OCI-LY1 (cell line): ENCODE measurements at regions not wholly inside any gene's neighbourhood (a gene's known extent, or its start where the extent isn't known, plus 50 kb on each side); places are given as distances from the start of the nearest gene placed in this dataset.
"Not testable (repeated sequence)": the region's sequence is repeated elsewhere in the genome, so short reads cannot be mapped to it uniquely, and the experiment has no call there.

ENCODE experiments used
- H2AFZ ChIP-seq: fragments of 200-600 bp; sonication (generic), shearing (Covaris generic); 2 replicates; pipeline ENCODE4 v1.6.0; 2014; ENCODE audit warnings: antibody characterized with exemption, mild to moderate bottlenecking, low read length
- H3F3A ChIP-seq: fragments of 200-600 bp; sonication (generic), shearing (Covaris generic); 2 replicates; pipeline ENCODE4 v1.6.0; 2014; ENCODE audit warnings: mild to moderate bottlenecking, antibody characterized with exemption, low read length, moderate library complexity; ENCODE audit not compliant: insufficient read depth
- H3K27ac ChIP-seq: fragments of 200-600 bp; sonication (generic); 2 replicates; pipeline ENCODE4 v1.5.1; 2014; ENCODE audit warnings: low read length, mixed run types, mild to moderate bottlenecking, low read depth; ENCODE audit not compliant: poor library complexity, severe bottlenecking
- H3K27me3 ChIP-seq: fragments of 200-600 bp; sonication (generic); 2 replicates; pipeline ENCODE4 v1.6.0; 2014; ENCODE audit warnings: antibody characterized with exemption, mild to moderate bottlenecking, low read length, moderate library complexity; ENCODE audit not compliant: insufficient read depth
- H3K36me3 ChIP-seq: fragments of 200-600 bp; sonication (generic); 2 replicates; pipeline ENCODE4 v1.6.1; 2014; ENCODE audit warnings: mild to moderate bottlenecking, antibody characterized with exemption, low read length, moderate library complexity, mixed read lengths; ENCODE audit not compliant: insufficient read depth
- H3K4me1 ChIP-seq: fragments of 200-600 bp; sonication (generic); 2 replicates; pipeline ENCODE4 v1.5.1; 2014; ENCODE audit warnings: mild to moderate bottlenecking, low read length, moderate library complexity; ENCODE audit not compliant: insufficient read depth, severe bottlenecking
- H3K4me2 ChIP-seq: fragments of 200-600 bp; sonication (generic), shearing (Covaris generic); 2 replicates; pipeline ENCODE4 v1.6.1; 2014; ENCODE audit warnings: low read length
- H3K4me3 ChIP-seq: fragments of 200-600 bp; sonication (generic); 2 replicates; pipeline ENCODE4 v1.5.1; 2014; ENCODE audit warnings: low read length, low read depth, mild to moderate bottlenecking, mixed read lengths; ENCODE audit not compliant: poor library complexity, severe bottlenecking
- H3K79me2 ChIP-seq: fragments of 200-600 bp; shearing (Covaris generic); 2 replicates; pipeline ENCODE4 v1.6.1; 2016; ENCODE audit warnings: mixed run types, low read length, mixed read lengths; ENCODE audit not compliant: insufficient read depth
- H3K9ac ChIP-seq: fragments of 200-600 bp; sonication (generic), shearing (Covaris generic); 2 replicates; pipeline ENCODE4 v1.6.1; 2014; ENCODE audit warnings: mild to moderate bottlenecking, low read length, mixed read lengths
- H3K9me2 ChIP-seq: fragments of 200-600 bp; sonication (generic), shearing (Covaris generic); 2 replicates; pipeline ENCODE4 v1.6.1; 2014; ENCODE audit warnings: low read depth, mild to moderate bottlenecking, low read length, mixed read lengths
- H3K9me3 ChIP-seq: fragments of 200-600 bp; shearing (Covaris generic); 2 replicates; pipeline ENCODE4 v1.6.1; 2014; ENCODE audit warnings: low read length, mixed read lengths
- H4K20me1 ChIP-seq: fragments of 200-600 bp; sonication (generic), shearing (Covaris generic); 2 replicates; pipeline ENCODE4 v1.6.0; 2016; ENCODE audit warnings: mild to moderate bottlenecking, low read length; ENCODE audit not compliant: insufficient read depth
- EZH2 ChIP-seq: fragments of 200-600 bp; sonication (generic), shearing (Covaris generic); IDR thresholded peaks from 2 replicates; pipeline ENCODE4 v1.8.0; 2017; ENCODE audit warnings: borderline replicate concordance, mixed run types, mild to moderate bottlenecking, antibody characterized with exemption, low read length, moderate library complexity, mixed read lengths
- TF ChIP-seq, protein P1 (sequence below): fragments of 200-600 bp; sonication (generic), shearing (Covaris generic); IDR thresholded peaks from 2 replicates; pipeline ENCODE4 v1.5.1; 2017; ENCODE audit warnings: mild to moderate bottlenecking, antibody characterized with exemption, low read length, moderate library complexity, mixed read lengths

DNA sequence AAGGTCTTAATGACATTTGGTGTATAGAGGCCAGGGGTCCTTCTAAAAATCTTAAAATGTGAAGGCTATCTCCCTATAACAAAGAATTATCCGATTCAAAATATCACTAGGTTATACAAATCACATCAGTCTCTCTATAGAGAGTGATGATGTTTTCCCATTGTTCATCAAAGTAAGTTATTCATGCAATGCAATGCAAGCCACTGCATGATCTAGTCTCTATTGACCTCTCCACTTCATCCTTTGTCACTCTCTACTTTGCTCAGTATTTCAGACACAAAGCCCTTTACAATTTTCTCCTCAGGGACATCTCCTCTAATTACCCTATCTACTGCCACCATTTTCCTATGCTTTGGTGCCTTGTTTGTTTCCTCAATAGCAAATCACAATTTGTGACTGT is 628.0 kb downstream of the HTR1B start:
- no peaks in the 10 kb centered on the region for H3K9me3 ChIP-seq
- no peak overlapping the region for H3K27ac ChIP-seq
- H2AFZ ChIP-seq, result no peak overlapping the region
- H3K9ac ChIP-seq, result no peak overlapping the region
- TF ChIP-seq EZH2, result no peak
- TF ChIP-seq, protein P1, sequence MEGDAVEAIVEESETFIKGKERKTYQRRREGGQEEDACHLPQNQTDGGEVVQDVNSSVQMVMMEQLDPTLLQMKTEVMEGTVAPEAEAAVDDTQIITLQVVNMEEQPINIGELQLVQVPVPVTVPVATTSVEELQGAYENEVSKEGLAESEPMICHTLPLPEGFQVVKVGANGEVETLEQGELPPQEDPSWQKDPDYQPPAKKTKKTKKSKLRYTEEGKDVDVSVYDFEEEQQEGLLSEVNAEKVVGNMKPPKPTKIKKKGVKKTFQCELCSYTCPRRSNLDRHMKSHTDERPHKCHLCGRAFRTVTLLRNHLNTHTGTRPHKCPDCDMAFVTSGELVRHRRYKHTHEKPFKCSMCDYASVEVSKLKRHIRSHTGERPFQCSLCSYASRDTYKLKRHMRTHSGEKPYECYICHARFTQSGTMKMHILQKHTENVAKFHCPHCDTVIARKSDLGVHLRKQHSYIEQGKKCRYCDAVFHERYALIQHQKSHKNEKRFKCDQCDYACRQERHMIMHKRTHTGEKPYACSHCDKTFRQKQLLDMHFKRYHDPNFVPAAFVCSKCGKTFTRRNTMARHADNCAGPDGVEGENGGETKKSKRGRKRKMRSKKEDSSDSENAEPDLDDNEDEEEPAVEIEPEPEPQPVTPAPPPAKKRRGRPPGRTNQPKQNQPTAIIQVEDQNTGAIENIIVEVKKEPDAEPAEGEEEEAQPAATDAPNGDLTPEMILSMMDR, result no peak
- no peaks in the 10 kb centered on the region for H3K9me2 ChIP-seq
- no peaks in the 10 kb centered on the region for H4K20me1 ChIP-seq
- no peak overlapping the region for H3K4me3 ChIP-seq
- H3K79me2 ChIP-seq, result no peaks in the 10 kb centered on the region
- no peaks in the 10 kb centered on the region for H3F3A ChIP-seq
- no peaks in the 10 kb centered on the region for H3K36me3 ChIP-seq
- H3K4me2 ChIP-seq, result no peak overlapping the region
- H3K4me1 ChIP-seq, result no peaks in the 10 kb centered on the region
- no peaks in the 10 kb centered on the region for H3K27me3 ChIP-seq

DNA sequence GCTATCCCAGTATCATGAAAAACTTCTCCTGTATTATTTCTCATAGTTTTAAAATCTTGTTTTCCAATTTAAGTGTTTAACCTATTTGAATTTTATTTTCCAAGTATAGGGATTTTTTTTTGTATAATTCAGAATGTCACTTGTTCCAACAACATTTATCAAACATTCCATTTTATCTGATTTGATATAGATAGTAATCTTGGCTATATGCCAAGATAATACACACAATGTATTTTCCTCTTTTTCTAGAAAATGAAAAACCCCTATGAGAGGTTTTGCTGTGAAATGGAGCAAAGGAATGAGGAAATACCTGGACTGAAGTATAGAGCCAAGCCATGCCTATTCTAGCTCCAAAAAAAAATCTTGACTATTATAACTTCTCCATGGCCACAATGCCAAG is 628.9 kb downstream of the HTR1B start:
- Histone ChIP-seq H3K27ac (no peak overlapping the region), H3F3A (no peaks in the 10 kb centered on the region), H3K79me2 (no peaks in the 10 kb centered on the region), H3K4me2 (no peak overlapping the region), H3K9ac (no peak overlapping the region), H3K9me2 (no peaks in the 10 kb centered on the region), H3K9me3 (no peaks in the 10 kb centered on the region), H4K20me1 (no peaks in the 10 kb centered on the region), H3K4me1 (no peaks in the 10 kb centered on the region), H3K4me3 (no peak overlapping the region), H2AFZ (no peak overlapping the region), H3K27me3 (no peaks in the 10 kb centered on the region), H3K36me3 (no peaks in the 10 kb centered on the region)
- TF ChIP-seq EZH2, result no peak
- TF ChIP-seq, protein P1, result no peak

DNA sequence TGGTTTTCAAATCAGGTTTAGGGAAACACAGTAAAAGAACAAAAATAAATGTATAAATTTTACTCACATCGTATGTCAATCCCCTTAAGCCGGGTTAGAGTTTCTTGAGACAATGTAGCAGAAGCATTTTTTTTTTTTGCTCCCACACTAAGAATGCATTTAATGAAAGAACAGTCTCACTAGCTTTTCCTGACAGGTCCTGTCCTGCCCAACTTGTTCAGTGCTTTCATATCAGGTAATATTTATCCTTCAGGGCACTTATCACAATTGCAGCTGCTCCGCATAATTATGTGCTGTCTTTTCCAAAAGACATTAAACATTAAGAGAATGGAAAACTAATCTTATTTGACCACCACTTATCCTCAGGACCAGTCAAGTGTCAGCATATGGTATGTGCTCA is 632.0 kb downstream of the HTR1B start:
- Histone ChIP-seq H3K9me3 (no peaks in the 10 kb centered on the region), H3K27ac (no peak overlapping the region), H3K36me3 (no peaks in the 10 kb centered on the region), H2AFZ (no peak overlapping the region), H3F3A (no peaks in the 10 kb centered on the region), H3K4me1 (no peaks in the 10 kb centered on the region), H3K9me2 (no peaks in the 10 kb centered on the region), H4K20me1 (no peaks in the 10 kb centered on the region), H3K79me2 (no peaks in the 10 kb centered on the region), H3K4me3 (no peak overlapping the region), H3K9ac (no peak overlapping the region), H3K27me3 (no peaks in the 10 kb centered on the region), H3K4me2 (no peak overlapping the region)
- TF ChIP-seq, protein P1, result no peak
- TF ChIP-seq EZH2, result no peak

DNA sequence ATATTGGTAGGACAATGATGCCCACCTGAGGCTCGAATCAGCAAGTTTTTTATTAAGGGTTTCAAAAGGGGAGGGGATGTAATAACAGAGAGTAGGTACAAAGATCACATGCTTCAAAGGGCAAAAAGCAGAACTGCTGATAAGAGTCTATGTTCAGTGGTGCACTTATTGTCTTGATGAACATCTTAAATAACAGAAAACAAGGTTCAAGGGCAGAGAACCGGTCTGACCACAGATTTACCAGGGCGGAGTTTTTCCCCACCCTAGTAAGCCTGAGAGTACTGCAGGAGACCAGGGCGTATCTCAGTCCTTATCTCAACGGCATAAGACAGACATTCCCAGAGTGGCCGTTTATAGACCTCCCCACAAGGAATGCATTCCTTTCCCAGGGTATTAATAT is 639.7 kb downstream of the HTR1B start:
- H3K4me1 ChIP-seq, H4K20me1 ChIP-seq: not testable (repeated sequence)

More for the DNA sequence above, 639.7 kb downstream of the HTR1B start:
- H3K79me2 ChIP-seq, H3K9me3 ChIP-seq, H3K27me3 ChIP-seq, H2AFZ ChIP-seq, H3K9me2 ChIP-seq, H3K27ac ChIP-seq, H3K4me3 ChIP-seq, H3F3A ChIP-seq, H3K9ac ChIP-seq, H3K4me2 ChIP-seq, H3K36me3 ChIP-seq: not testable (repeated sequence)
